Muscle layer of colon (tissue), 2 donors: ENCODE measurements at regions not wholly inside any gene's neighbourhood (a gene's known extent, or its start where the extent isn't known, plus 50 kb on each side); places are given as distances from the start of the nearest gene placed in this dataset.

Source experiments
- H3K27ac ChIP-seq: one replicate; pipeline ENCODE4 v1.7.0; 2013; ENCODE audit warnings: low read depth, mild to moderate bottlenecking, low read length, moderate library complexity
- H3K27me3 ChIP-seq, 2 donors: one replicate each; pipeline ENCODE4 v1.7.0; 2013; ENCODE audit warnings: low read length in 2 of 2, mild to moderate bottlenecking in 2 of 2; ENCODE audit not compliant: insufficient read depth in 2 of 2, control insufficient read depth in 1 of 2
- H3K36me3 ChIP-seq: one replicate; pipeline ENCODE4 v1.7.0; 2013; ENCODE audit warnings: mild to moderate bottlenecking, low read length; ENCODE audit not compliant: insufficient read depth
- H3K4me1 ChIP-seq: one replicate; pipeline ENCODE4 v1.7.0; 2013; ENCODE audit warnings: mild to moderate bottlenecking, low read length; ENCODE audit not compliant: insufficient read depth
- H3K4me3 ChIP-seq, 2 donors: one replicate each; pipeline ENCODE4 v1.7.0; 2013; ENCODE audit warnings: low read length in 2 of 2, low read depth in 1 of 2, mild to moderate bottlenecking in 1 of 2, moderate library complexity in 1 of 2
- H3K9ac ChIP-seq: one replicate; pipeline ENCODE4 v1.7.0; 2013; ENCODE audit warnings: low read length
- H3K9me3 ChIP-seq: one replicate; pipeline ENCODE4 v1.7.0; 2013; ENCODE audit warnings: mild to moderate bottlenecking, low read length
- donor health status: abdominal sarcoma.
- donor health status: Adenocarcinoma of cecum.

- H3K27ac ChIP-seq, result no peak overlapping the region
- H3K27me3 ChIP-seq, result no peaks in the 10 kb centered on the region
- no peaks in the 10 kb centered on the region for H3K4me1 ChIP-seq
- H3K9ac ChIP-seq, result no peak overlapping the region
- H3K9me3 ChIP-seq, result no peaks in the 10 kb centered on the region
- H3K4me3 ChIP-seq, result no peak overlapping the region
- H3K36me3 ChIP-seq, result no peaks in the 10 kb centered on the region
Measured at GRCh38 chr5:166018716-166019115, 2272.7 kb upstream of the WWC1 start.

GRCh38 chr5:166022065-166022464 is 2269.4 kb upstream of the WWC1 start:
- Histone ChIP-seq H3K4me3 (no peak overlapping the region), H3K9ac (no peak overlapping the region), H3K27ac (no peak overlapping the region)

GRCh38 chr5:166024970-166025369 is 2266.5 kb upstream of the WWC1 start:
- Histone ChIP-seq H3K27me3 (no peaks in the 10 kb centered on the region), H3K9me3 (no peaks in the 10 kb centered on the region), H3K36me3 (no peaks in the 10 kb centered on the region), H3K4me3 (no peak overlapping the region), H3K4me1 (no peaks in the 10 kb centered on the region), H3K27ac (no peak overlapping the region), H3K9ac (no peak overlapping the region)

More at GRCh38 chr5:166022065-166022464, 2269.4 kb upstream of the WWC1 start:
- no peaks in the 10 kb centered on the region for H3K9me3 ChIP-seq
- no peaks in the 10 kb centered on the region for H3K27me3 ChIP-seq
- H3K36me3 ChIP-seq, result no peaks in the 10 kb centered on the region
- H3K4me1 ChIP-seq, result no peaks in the 10 kb centered on the region

- H3K4me3 ChIP-seq, result no peak overlapping the region
Measured at GRCh38 chr5:166027582-166027981, 2263.9 kb upstream of the WWC1 start.

GRCh38 chr5:166031926-166032325 is 2259.5 kb upstream of the WWC1 start:
- Histone ChIP-seq H3K27me3 (no peaks in the 10 kb centered on the region), H3K9me3 (no peaks in the 10 kb centered on the region), H3K4me3 (no peak overlapping the region), H3K9ac (no peak overlapping the region), H3K36me3 (no peaks in the 10 kb centered on the region), H3K4me1 (no peaks in the 10 kb centered on the region), H3K27ac (no peak overlapping the region)

More at GRCh38 chr5:166027582-166027981, 2263.9 kb upstream of the WWC1 start:
- Histone ChIP-seq H3K36me3 (no peaks in the 10 kb centered on the region), H3K27ac (no peak overlapping the region), H3K9me3 (no peaks in the 10 kb centered on the region), H3K9ac (no peak overlapping the region), H3K4me1 (no peaks in the 10 kb centered on the region), H3K27me3 (no peaks in the 10 kb centered on the region)

GRCh38 chr5:166032601-166033000 is 2258.8 kb upstream of the WWC1 start:
- Histone ChIP-seq H3K9me3 (no peaks in the 10 kb centered on the region), H3K4me1 (no peaks in the 10 kb centered on the region), H3K9ac (no peak overlapping the region), H3K27ac (no peak overlapping the region), H3K4me3 (no peak overlapping the region), H3K27me3 (no peaks in the 10 kb centered on the region), H3K36me3 (no peaks in the 10 kb centered on the region)

GRCh38 chr5:166045961-166046360 is 2245.5 kb upstream of the WWC1 start:
- Histone ChIP-seq H3K9ac (no peak overlapping the region), H3K36me3 (no peaks in the 10 kb centered on the region)

GRCh38 chr5:166046956-166047355 is 2244.5 kb upstream of the WWC1 start:
- no peak overlapping the region for H3K27ac ChIP-seq
- H3K4me3 ChIP-seq, result no peak overlapping the region
- H3K36me3 ChIP-seq, result no peaks in the 10 kb centered on the region
- no peaks in the 10 kb centered on the region for H3K9me3 ChIP-seq
- no peaks in the 10 kb centered on the region for H3K4me1 ChIP-seq
- H3K9ac ChIP-seq, result no peak overlapping the region
- H3K27me3 ChIP-seq, result no peaks in the 10 kb centered on the region

More at GRCh38 chr5:166045961-166046360, 2245.5 kb upstream of the WWC1 start:
- Histone ChIP-seq H3K4me1 (no peaks in the 10 kb centered on the region), H3K27ac (no peak overlapping the region), H3K27me3 (no peaks in the 10 kb centered on the region), H3K4me3 (no peak overlapping the region), H3K9me3 (no peaks in the 10 kb centered on the region)

GRCh38 chr5:166050531-166050930 is 2240.9 kb upstream of the WWC1 start:
- Histone ChIP-seq H3K36me3 (no peaks in the 10 kb centered on the region), H3K4me3 (no peak overlapping the region), H3K9me3 (no peaks in the 10 kb centered on the region), H3K9ac (no peak overlapping the region), H3K27ac (no peak overlapping the region), H3K27me3 (no peaks in the 10 kb centered on the region), H3K4me1 (no peaks in the 10 kb centered on the region)

- Histone ChIP-seq H3K4me1 (no peaks in the 10 kb centered on the region), H3K4me3 (no peak overlapping the region), H3K36me3 (no peaks in the 10 kb centered on the region), H3K9ac (no peak overlapping the region), H3K27ac (no peak overlapping the region), H3K9me3 (no peaks in the 10 kb centered on the region), H3K27me3 (no peaks in the 10 kb centered on the region)
Measured at GRCh38 chr5:166058660-166059059, 2232.8 kb upstream of the WWC1 start.

GRCh38 chr5:166062094-166062493 is 2229.4 kb upstream of the WWC1 start:
- Histone ChIP-seq H3K9ac (no peak overlapping the region), H3K27ac (no peak overlapping the region), H3K27me3 (no peaks in the 10 kb centered on the region), H3K4me1 (no peaks in the 10 kb centered on the region), H3K36me3 (no peaks in the 10 kb centered on the region), H3K4me3 (no peak overlapping the region), H3K9me3 (no peaks in the 10 kb centered on the region)

GRCh38 chr5:166062719-166063118 is 2228.7 kb upstream of the WWC1 start:
- H3K9ac ChIP-seq, result no peak overlapping the region
- H3K27me3 ChIP-seq, result no peaks in the 10 kb centered on the region
- H3K4me3 ChIP-seq, result no peak overlapping the region
- no peak overlapping the region for H3K27ac ChIP-seq
- H3K4me1 ChIP-seq, result no peaks in the 10 kb centered on the region
- no peaks in the 10 kb centered on the region for H3K36me3 ChIP-seq
- no peaks in the 10 kb centered on the region for H3K9me3 ChIP-seq
